HG03159 (cell line): ENCODE measurements at regions not wholly inside any gene's neighbourhood (a gene's known extent, or its start where the extent isn't known, plus 50 kb on each side); places are given as distances from the start of the nearest gene placed in this dataset.
"Not testable (repeated sequence)": the region's sequence is repeated elsewhere in the genome, so short reads cannot be mapped to it uniquely, and the experiment has no call there.

Source experiments
- ATAC-seq: cut with Tn5 transposase; IDR thresholded peaks from one replicate; pipeline ENCODE4 v1.9.1; 2021; ENCODE audit warnings: mild to moderate bottlenecking, moderate library complexity; ENCODE audit not compliant: unreplicated experiment

GRCh38 chr14:45990252-45990651 lies 661.3 kb downstream of the RPL10L start:
- no peak for ATAC-seq

GRCh38 chr14:45976001-45976400 lies 675.6 kb downstream of the RPL10L start:
- ATAC-seq, result no peak

GRCh38 chr14:45972416-45972815 lies 679.2 kb downstream of the RPL10L start:
- no peak for ATAC-seq

GRCh38 chr14:45970621-45971020 lies 681.0 kb downstream of the RPL10L start:
- ATAC-seq, result no peak

GRCh38 chr14:45968037-45968436 lies 683.5 kb downstream of the RPL10L start:
- ATAC-seq, result no peak

GRCh38 chr14:45949479-45949878 lies 696.5 kb upstream of the MIS18BP1 start:
- no peak for ATAC-seq

GRCh38 chr14:45947830-45948229 lies 694.8 kb upstream of the MIS18BP1 start:
- ATAC-seq, result no peak

GRCh38 chr14:45946251-45946650 lies 693.2 kb upstream of the MIS18BP1 start:
- ATAC-seq, result no peak

- no peak for ATAC-seq
Observed at GRCh38 chr14:45940318-45940717, 687.3 kb upstream of the MIS18BP1 start.

- no peak for ATAC-seq
Observed at GRCh38 chr14:45939572-45939971, 686.6 kb upstream of the MIS18BP1 start.

- ATAC-seq, result not testable (repeated sequence)
Observed at GRCh38 chr14:45919995-45920394, 667.0 kb upstream of the MIS18BP1 start.

- ATAC-seq, result no peak
Observed at GRCh38 chr14:45916340-45916953, 663.4 kb upstream of the MIS18BP1 start.

GRCh38 chr14:45907782-45908181 lies 654.8 kb upstream of the MIS18BP1 start:
- no peak for ATAC-seq

GRCh38 chr14:45906257-45906656 lies 653.3 kb upstream of the MIS18BP1 start:
- no peak for ATAC-seq

GRCh38 chr14:45905672-45906071 lies 652.7 kb upstream of the MIS18BP1 start:
- ATAC-seq, result no peak

GRCh38 chr14:45904314-45904713 lies 651.3 kb upstream of the MIS18BP1 start:
- no peak for ATAC-seq

- ATAC-seq, result no peak
Observed at GRCh38 chr14:45902241-45902640, 649.2 kb upstream of the MIS18BP1 start.

GRCh38 chr14:45897439-45897838 lies 644.4 kb upstream of the MIS18BP1 start:
- no peak for ATAC-seq

- no peak for ATAC-seq
Observed at GRCh38 chr14:45893127-45893526, 640.1 kb upstream of the MIS18BP1 start.

- ATAC-seq, result no peak
Observed at GRCh38 chr14:45891417-45892080, 638.5 kb upstream of the MIS18BP1 start.

- not testable (repeated sequence) for ATAC-seq
Observed at GRCh38 chr14:45888766-45889285, 635.8 kb upstream of the MIS18BP1 start.

GRCh38 chr14:45877981-45878380 lies 625.0 kb upstream of the MIS18BP1 start:
- ATAC-seq, result no peak
